ENCODE measurements at regions not wholly inside any gene's neighbourhood (a gene's known extent, or its start where the extent isn't known, plus 50 kb on each side); places are given as distances from the start of the nearest gene placed in this dataset.

DNA sequence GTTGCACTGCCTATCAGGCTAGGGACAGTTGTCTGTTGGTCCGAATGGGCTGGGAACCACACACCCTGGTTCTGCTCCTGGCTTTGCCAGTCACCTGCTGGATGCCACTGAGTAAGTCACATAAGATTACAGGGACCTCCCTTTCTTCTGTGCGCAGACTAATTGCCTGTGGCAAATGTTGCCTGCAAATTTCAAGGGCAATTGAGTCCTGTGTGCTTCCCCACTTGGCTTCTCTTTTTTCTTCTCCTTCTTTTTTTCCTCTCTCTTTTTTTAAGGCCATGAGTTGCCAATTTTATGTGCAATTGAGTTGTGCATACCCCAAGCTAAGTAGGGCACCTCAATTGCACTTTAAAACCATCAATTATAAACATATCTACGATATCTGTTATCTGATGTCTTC lies 963.4 kb downstream of the MCTP2 start:
- H3K4me3 Mint-ChIP-seq, result no peak overlapping the region
- ChIA-PET CTCF (interaction anchor here (1.3 kb wide), 1 partner anchor 170 kb away, joined by 4 read pairs; no protein-coding TSS in a partner anchor), POLR2A (no interaction called here)
- no peak overlapping the region for H3K27ac Mint-ChIP-seq
- peaks cover 11% of the 10 kb centered on the region for H3K9me3 Mint-ChIP-seq
- no peak for DNase-seq (ENCODE audit: low spot score)
- TF ChIP-seq IRF2 (CRISPR knock-in tag; IDR thresholded peaks at IDR 0.05; ENCODE audit: borderline replicate concordance, low read depth) (no peak), JUN (CRISPR knock-in tag; IDR thresholded peaks at IDR 0.05) (no peak), ZNF263 (CRISPR knock-in tag; IDR thresholded peaks at IDR 0.05; ENCODE audit: low read depth) (no peak), NR2C2 (CRISPR knock-in tag; IDR thresholded peaks at IDR 0.05) (no peak), TEAD4 (CRISPR knock-in tag; IDR thresholded peaks at IDR 0.05) (no peak), CREB1 (CRISPR knock-in tag; IDR thresholded peaks at IDR 0.05) (no peak), TP53 (CRISPR knock-in tag; IDR thresholded peaks at IDR 0.05) (no peak), GRHL2 (CRISPR knock-in tag; IDR thresholded peaks at IDR 0.05; ENCODE audit: insufficient replicate concordance, severe bottlenecking) (no peak), RELA (CRISPR knock-in tag; IDR thresholded peaks at IDR 0.05; ENCODE audit: borderline replicate concordance) (no peak), CREM (CRISPR knock-in tag; IDR thresholded peaks at IDR 0.05) (no peak), FOXP1 (CRISPR knock-in tag; IDR thresholded peaks at IDR 0.05; ENCODE audit: borderline replicate concordance) (no peak)
- TF ChIP-seq, protein P1, sequence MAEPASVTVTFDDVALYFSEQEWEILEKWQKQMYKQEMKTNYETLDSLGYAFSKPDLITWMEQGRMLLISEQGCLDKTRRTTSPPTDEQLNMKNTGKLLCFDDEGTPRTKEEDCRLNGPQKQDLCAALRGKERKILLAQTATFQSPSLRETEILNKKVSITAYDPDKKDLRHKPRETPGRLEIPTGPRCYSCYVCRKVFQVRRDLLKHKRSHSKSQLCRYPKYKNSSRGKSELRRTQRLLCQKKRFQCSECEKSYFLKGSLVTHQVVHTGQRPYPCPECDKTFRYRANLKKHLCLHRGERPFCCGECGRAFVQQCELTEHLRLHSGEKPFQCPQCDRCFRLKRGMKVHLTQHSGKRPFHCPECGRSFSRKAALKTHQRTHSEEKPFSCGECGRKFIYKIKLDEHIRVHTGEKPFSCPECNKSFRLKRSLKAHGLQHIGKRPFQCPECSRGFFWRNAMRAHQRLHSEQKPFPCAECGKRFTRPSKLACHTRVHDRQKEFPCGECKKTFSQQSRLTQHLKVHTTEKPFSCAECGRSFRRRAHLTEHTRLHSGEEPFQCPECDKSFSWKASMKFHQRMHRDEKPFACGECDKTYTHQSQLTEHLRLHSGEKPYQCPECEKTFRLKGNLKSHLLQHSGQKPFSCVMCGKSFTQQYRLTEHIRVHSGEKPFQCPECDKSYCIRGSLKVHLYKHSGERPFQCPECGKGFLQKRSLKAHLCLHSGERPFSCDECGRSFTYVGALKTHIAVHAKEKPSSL (CRISPR knock-in tag; conservative IDR thresholded peaks at IDR 0.05), result no peak
- TF ChIP-seq, protein P2, sequence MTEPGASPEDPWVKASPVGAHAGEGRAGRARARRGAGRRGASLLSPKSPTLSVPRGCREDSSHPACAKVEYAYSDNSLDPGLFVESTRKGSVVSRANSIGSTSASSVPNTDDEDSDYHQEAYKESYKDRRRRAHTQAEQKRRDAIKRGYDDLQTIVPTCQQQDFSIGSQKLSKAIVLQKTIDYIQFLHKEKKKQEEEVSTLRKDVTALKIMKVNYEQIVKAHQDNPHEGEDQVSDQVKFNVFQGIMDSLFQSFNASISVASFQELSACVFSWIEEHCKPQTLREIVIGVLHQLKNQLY (CRISPR knock-in tag; IDR thresholded peaks at IDR 0.05), result no peak
- TF ChIP-seq, protein P3, sequence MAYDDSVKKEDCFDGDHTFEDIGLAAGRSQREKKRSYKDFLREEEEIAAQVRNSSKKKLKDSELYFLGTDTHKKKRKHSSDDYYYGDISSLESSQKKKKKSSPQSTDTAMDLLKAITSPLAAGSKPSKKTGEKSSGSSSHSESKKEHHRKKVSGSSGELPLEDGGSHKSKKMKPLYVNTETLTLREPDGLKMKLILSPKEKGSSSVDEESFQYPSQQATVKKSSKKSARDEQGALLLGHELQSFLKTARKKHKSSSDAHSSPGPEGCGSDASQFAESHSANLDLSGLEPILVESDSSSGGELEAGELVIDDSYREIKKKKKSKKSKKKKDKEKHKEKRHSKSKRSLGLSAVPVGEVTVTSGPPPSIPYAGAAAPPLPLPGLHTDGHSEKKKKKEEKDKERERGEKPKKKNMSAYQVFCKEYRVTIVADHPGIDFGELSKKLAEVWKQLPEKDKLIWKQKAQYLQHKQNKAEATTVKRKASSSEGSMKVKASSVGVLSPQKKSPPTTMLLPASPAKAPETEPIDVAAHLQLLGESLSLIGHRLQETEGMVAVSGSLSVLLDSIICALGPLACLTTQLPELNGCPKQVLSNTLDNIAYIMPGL (CRISPR knock-in tag; IDR thresholded peaks at IDR 0.05), result no peak
- TF ChIP-seq, protein P4, sequence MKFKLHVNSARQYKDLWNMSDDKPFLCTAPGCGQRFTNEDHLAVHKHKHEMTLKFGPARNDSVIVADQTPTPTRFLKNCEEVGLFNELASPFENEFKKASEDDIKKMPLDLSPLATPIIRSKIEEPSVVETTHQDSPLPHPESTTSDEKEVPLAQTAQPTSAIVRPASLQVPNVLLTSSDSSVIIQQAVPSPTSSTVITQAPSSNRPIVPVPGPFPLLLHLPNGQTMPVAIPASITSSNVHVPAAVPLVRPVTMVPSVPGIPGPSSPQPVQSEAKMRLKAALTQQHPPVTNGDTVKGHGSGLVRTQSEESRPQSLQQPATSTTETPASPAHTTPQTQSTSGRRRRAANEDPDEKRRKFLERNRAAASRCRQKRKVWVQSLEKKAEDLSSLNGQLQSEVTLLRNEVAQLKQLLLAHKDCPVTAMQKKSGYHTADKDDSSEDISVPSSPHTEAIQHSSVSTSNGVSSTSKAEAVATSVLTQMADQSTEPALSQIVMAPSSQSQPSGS (CRISPR knock-in tag; IDR thresholded peaks at IDR 0.05; ENCODE audit: borderline replicate concordance, low read depth), result no peak
- TF ChIP-seq, protein P5, sequence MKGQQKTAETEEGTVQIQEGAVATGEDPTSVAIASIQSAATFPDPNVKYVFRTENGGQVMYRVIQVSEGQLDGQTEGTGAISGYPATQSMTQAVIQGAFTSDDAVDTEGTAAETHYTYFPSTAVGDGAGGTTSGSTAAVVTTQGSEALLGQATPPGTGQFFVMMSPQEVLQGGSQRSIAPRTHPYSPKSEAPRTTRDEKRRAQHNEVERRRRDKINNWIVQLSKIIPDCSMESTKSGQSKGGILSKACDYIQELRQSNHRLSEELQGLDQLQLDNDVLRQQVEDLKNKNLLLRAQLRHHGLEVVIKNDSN (CRISPR knock-in tag; IDR thresholded peaks at IDR 0.05), result no peak
- no peak for ATAC-seq
- H3K4me1 Mint-ChIP-seq, result peaks cover 30% of the 10 kb centered on the region
- H3K36me3 Mint-ChIP-seq, result peaks cover 7% of the 10 kb centered on the region
- H3K27me3 Mint-ChIP-seq (ENCODE audit: low read depth), result no peaks in the 10 kb centered on the region

DNA sequence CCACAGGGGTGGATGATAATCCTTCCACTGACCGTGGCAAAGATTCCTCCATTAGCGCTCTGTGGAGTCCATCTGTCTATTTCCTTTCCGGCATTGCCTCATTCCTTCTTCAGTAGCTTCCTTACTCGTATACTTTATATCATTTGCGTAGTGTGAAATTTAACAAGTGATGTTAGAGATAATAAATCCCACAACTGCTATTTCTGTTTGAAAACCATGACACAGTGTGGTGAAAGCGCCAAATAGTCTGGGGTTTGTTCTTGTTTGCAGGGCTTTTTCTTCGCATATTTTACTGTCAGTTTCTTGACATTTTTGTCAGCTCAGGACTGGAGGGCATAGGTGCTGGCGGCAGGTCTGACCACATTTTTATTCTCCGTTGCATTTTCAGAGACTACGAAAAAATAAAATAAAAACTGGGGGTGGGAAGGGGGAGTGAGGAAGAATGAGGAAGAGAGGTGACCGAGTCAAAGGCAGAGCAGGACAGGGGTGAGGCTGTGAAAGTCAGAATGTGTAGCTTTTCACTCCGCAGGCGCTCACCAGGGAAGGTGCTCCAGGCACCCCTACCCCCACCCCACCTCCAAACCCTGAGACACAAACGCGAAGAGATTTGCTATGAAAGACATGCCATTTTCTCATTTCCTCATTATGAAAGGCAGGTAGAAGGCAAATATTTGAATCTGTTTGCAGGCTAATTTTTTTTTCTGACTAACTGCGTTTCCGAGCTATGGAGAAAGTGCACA lies 965.0 kb downstream of the MCTP2 start:
- H3K27ac Mint-ChIP-seq, result no peak overlapping the region

More for the DNA sequence above, 965.0 kb downstream of the MCTP2 start:
- Mint-ChIP-seq H3K36me3 (peaks cover 17% of the 10 kb centered on the region), H3K4me1 (peaks cover 30% of the 10 kb centered on the region), H3K27me3 (ENCODE audit: low read depth) (no peaks in the 10 kb centered on the region), H3K4me3 (no peak overlapping the region), H3K9me3 (peaks cover 22% of the 10 kb centered on the region)
- CTCF ChIA-PET, result interaction anchor here (1.0 kb wide), 1 partner anchor 138 kb away, joined by 3 read pairs; no protein-coding TSS in a partner anchor
- POLR2A ChIA-PET, result no interaction called here
- TF ChIP-seq, protein P3 (CRISPR knock-in tag; IDR thresholded peaks at IDR 0.05), result no peak
- 0 out of 2 replicates have a peak, but pooled peaks have one; percentile 5 for TF ChIP-seq ZNF423 (CRISPR knock-in tag; IDR thresholded peaks at IDR 0.05)
- no peak for DNase-seq (ENCODE audit: low spot score)
- peak; percentile 55 for ATAC-seq
